ENCODE measurements at regions not wholly inside any gene's neighbourhood (a gene's known extent, or its start where the extent isn't known, plus 50 kb on each side); places are given as distances from the start of the nearest gene placed in this dataset.
"Not testable (repeated sequence)": the region's sequence is repeated elsewhere in the genome, so short reads cannot be mapped to it uniquely, and the experiment has no call there.

DNA sequence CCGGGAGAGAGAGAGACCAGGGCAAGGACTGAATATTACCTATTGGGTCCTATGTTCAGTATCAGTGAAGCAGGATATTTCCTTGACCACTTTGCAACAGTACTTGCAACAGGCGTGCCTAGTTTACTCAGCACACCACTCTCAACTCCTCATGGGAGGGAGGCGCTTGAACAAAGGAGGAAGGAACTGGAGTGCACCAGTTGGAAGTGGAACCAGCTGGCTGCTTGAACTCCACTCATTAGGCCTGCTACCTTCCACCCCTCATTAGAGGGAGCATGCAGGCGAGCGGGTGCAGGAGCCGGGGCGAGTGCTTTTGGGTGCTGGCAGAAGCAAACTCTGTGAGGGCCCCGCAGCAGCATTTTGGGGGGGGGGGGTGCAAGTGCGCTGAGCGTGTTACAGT, 1369.6 kb upstream of the RAG2 start:
- no peak for DNase-seq

DNA sequence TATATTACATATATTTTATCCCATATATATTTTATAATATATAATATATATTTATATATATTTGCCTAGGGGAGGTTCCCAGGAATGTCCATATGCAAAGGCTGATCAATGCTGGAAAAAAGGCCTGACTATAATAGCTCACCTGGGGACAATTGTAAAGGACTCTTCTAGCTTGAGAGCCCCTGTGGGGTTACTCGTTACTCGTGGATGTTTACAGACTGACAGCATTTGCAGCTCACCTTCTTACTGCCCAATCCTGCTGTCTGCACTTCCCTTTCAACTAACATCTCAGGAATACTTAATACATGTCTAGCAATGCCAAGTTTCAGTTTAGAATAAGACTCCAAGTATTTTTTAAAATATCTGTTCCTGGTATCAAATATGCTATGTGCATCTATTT, 1365.4 kb upstream of the RAG2 start:
- DNase-seq: no peak

DNA sequence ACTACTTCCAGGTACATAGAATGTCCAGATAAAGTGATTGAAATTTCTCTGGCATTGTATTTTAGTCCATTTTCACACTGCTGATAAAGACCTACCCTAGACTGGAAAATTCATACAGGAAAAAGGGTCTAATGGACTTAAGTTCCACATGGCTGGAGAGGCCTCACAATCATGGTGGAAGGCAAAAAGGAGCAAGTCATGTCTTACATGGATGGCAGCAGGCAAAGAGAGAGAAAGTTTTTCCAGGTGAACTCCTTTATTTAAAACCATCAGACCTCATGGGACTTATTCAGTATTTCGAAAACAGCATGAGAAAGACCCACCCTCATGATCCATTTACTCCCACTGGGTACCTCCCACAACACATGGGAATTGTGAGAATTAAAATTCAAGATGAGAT, 1359.7 kb upstream of the RAG2 start:
- no peak for DNase-seq

DNA sequence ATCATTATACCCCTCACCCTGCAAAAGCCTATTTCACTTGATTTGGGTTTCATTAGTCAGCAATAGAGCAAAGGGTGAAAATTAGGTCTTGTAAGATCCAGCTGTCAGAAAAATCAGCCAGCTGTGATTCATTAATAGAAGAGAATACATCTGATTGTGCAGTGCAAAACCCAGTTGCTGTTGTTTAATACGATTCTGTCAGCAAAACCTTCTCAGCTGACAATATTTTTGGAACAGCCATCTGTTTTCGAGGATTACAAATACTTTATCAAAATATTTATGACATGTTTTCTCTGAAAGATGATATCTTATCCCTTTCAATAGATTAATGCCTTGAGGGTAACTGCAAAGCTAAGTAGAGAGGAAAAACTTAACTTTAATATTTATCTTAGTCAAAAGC, 1354.0 kb upstream of the RAG2 start:
- DNase-seq: no peak

DNA sequence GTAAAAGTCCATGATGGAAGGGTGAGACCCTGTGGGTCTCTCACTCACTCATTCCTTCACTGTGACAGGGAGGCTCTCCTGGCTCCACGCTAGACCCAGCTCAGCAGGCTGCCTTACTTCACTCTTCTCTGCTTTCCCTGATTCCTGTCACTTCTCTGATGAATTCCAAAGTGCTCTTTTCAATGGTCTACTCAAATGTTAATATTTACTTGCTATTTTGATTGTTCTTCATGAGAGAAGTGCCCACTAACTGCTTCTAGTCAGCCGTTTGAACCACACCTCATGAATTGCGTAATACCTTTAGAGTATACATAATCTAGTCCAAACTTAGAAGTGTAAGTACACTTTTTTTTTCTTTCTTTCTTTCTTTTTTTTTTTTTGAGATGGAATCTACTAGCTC, 1350.2 kb upstream of the RAG2 start:
- DNase-seq: no peak

DNA sequence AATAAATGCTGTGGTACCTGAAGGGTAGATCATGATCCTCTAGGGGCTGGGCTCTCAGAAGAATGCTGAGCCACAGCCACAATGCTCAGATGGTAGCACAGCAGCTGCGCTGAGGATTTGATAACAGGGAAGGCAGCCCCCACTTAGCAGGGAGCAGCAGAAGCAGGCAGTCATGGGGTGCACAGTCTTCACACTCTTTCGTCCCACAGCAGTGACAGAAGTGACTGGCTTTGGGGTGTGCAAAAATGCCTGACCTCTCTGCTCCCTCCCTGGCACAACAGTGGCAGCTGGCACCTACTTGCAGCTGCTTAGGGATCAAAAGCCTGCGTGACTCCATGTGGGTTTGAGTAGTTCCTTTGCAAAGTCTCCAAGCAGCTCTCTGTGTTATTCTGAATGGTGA, 1349.8 kb upstream of the RAG2 start:
- no peak for DNase-seq

DNA sequence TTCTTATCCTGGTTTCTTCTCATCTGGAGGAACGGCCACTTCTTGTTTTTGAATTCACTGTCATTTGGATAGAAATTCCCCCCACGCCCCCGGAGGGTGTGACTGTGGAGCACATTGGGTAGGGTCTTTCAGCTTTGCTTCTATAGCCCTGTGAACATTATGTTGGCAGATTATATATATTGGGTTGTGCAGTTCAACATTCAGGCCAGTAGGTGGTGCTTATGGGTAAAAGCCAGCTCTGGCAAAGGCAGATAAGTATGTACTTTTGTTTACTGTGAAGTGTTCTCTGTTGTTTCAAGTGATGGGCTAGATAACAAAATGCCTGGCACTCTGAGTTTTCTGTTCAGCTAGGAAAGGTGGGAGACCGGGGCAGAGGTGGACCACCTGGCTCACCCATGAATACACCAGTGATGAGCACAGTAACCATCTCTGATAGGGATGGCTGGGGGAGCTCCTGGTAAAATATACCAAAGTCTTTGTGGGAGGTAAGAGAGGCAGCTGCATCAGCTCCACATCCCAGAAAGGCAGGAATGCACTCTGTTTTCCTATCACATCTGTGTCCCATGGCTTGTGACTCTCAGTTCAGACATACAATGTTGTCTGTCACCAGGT, 1348.2 kb upstream of the RAG2 start:
- DNase-seq: no peak

DNA sequence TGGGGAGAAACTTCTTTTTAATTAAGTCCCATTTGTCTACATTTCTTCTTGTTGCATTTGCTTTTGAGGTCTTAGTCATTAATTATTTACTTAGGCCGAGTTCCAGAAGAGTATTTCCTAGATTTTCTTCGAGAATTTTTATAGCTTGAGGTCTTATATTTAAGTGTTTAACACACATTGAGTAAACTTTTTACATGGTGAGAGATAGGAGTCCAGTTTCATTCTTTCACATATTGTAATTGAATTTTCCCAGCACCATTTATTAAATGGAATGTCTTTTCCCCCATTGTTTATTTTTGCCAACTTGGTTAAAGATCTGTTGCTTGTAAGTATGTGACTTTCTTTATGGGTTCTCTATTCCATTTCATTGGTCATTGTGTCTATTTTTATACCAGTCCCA, 1344.0 kb upstream of the RAG2 start:
- no peak for DNase-seq

DNA sequence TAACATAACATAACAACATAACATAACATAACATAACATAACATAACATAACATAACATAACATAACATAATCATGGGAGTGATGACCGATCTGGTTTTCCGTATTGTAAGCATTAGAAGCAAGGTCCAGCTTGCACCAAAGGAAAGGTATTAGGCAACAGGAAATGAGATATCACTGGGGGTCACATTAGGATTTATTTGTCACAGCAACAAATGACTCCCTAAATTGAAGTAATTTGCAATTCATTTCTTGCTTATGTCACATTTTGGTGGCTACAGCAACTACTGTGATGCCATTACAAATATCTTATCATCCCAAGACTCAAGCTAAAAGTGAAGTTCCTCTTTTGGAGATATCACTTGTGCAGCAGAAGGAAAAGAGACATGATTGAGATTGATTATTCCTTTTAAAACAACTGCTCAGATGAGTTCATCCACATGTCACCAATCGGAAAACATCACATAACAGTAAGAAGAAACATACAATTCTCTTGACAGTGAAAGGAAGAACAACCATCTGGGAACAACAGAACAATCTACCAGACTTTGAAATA, 1331.1 kb upstream of the RAG2 start:
- DNase-seq: no peak

DNA sequence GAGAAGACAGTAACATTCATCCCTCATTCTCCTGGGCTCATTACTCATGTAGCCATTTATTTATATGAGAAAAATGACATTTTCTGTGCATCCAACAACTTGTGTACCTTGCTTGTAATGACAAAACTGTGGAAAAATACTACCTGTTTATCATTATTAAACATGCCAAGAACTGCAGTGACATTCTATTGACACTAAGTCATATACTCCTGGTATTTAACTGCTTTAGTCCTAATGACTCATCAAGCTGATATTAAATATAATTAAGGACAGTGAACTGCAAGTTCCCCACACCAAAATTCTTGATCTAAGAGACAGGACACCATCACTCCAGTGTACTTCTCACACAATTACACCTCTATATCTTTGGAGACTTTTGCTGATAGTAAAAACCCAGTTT, 1328.7 kb upstream of the RAG2 start:
- DNase-seq: no peak

DNA sequence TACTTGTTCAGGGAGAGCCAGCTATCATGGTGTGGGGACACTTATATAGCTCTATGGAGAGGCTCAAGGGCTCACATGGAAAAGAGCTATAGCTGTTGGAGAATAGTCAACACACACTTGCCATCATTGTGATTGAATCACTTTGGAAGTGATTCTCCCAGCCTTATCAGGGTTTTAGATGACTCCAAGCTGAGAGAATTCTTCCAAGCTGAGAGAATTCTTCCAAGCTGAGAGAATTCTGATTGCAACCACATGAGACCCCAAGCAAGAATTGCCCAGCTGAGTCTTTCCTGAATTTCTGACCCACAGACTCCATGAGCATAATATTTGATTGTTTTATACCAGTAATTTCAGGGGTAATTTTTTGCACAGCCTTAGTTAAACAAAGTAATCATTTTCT, 1318.3 kb upstream of the RAG2 start:
- no peak for DNase-seq

DNA sequence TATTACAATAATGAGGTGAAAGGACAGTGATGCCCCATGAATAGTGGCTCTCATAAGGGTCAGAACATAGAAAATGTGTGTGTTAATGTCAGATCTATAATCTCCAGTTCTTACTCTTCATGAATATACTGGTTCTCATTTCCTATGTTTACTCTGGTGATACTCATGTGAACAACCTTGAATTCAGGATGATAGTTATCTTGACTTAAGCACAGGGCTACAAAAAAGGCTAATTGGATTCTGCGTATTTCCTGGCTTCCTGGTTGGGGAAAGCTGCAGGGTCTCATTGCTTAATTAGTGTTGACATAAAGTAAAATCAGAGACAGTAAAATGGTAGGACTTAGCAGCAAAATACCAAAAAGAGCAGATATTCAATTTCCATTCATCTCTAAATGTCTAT, 1316.8 kb upstream of the RAG2 start:
- no peak for DNase-seq

DNA sequence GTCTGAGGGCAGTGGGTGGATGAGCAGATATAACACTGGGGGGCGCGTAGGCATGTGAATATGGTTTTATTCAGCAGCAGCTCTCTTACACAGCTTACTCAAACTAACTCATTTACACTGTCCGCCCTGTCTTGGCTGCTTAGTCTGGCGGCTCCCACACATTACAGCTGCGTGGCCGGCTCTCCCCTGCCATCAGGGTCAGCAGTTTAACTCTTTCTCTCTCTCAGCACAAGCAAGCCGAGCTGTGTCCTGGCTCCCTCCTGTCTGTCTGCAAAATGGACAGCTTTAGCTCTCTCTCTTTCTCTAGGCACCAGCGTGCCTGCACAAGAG, 1310.1 kb upstream of the RAG2 start:
- no peak for DNase-seq

DNA sequence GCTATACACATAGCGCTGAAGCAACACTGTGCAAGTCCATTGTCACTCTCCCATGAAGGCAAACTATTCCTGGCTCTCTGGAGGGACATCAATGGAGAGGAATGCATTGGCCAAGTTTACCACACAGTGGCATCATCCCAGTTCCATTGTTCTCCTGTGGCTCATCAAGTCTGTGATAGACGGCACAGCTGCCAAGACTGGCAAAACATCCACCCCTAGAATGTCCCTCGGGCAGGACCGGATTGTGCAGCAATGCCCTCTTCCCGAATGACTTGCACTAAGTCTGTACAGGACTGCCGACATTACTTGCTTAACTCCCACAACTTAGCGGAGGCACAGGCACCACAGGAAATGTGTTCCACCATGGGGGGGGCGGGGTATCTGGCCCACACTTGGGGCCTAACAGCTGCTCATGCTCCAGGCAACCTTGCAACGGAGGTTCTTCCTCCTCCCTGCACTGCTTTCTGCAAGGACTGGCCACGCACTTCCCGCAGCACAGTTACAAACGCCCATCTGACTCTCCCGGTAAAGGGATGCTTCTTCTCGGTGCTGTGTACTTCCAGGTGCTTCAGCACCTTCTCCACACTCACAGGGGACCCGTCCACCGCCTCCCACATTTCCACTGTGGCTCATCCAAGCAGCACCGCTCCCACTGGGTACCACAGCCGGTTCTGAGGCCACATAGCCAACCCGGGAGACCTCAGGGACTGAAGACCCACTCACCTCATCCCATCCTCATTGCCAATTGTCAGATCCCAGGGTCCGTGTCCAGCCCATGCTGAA, 1309.6 kb upstream of the RAG2 start:
- no peak for DNase-seq

DNA sequence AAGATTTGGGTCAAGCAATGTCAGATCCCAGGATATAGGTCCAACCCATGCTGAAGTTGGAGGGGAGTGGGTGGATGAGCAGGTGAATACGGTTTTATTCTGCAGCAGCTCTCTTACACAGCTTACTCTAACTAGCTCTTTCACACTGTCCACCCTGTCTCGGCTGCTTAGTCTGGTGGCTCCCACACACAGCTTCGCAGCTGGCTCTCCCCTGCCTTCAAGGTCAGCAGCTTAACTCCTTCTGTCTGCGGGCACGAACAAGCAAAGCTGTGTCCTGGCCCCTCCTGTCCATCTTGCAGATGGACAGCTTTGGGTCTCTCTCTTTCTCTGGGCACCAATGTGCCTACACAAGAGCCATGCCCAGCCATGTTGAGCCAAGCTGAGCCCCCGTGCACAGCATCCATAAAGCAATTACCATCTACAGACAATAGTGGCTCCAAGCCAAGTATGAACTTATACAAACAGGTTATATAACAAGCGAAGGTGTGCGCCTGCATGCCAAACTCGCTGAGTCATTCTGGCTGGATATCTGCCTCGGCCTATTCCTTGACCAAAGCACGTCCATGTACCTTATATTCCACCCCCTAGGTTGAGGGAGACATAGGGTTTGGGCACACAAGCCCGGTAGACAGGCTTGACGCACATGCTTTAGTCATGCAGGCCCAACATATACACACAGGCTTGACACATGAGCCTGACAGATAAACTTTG, 1307.8 kb upstream of the RAG2 start:
- DNase-seq: no peak

DNA sequence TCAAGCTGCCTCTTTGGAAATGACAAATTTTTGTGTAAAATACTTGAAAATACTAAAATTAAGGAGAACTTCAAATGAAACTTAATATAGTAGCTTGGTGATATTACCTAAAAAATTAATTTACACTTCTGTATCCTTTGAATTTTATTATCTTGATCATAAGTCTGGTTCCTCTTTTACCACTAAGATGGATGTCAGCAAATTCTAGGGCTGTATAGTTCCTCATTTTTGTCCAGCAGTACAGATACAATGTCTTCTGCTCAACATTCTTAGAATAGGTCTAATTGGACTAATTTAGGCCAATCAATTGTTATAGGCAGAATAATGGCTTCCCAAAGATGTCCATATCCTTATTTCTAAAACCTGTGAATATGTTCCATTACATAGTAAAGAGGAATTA, 1298.0 kb upstream of the RAG2 start:
- DNase-seq: no peak

DNA sequence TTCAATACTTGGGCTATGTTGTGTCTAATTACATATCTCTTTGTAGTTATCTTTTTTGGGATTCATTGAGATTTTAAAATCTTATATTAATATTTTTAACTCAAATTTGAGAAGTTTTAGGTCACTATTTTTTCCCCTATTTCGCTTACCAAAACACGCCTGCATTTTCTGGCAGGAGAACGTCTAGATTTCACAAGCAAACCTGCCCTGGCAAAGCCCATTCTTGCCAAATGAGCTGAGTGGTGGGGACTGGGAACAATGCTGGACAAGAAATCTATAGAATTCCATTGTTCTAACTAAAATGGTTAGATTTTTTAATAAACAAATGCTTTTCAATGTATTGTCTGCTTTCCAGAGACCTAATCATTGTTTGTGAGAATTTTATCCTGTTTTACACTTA, 1283.7 kb upstream of the RAG2 start:
- no peak for DNase-seq

DNA sequence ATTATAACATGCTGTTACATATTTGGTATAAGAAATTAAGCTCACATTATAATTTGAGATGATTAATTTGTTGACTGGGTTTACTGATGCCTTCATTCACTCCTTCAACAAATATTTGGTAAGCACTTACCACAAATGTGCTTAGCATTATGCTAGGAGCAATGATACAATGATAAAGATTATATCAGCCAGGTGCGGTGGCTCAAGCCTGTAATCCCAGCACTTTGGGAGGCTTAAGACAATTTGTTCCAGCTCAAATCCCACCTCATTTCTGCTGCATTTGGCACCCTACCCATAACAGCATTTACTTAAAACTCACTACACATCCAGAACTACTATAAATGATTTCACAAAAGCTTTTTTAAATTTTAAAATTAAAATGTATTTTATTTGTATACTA, 1263.6 kb upstream of the RAG2 start:
- DNase-seq: no peak

DNA sequence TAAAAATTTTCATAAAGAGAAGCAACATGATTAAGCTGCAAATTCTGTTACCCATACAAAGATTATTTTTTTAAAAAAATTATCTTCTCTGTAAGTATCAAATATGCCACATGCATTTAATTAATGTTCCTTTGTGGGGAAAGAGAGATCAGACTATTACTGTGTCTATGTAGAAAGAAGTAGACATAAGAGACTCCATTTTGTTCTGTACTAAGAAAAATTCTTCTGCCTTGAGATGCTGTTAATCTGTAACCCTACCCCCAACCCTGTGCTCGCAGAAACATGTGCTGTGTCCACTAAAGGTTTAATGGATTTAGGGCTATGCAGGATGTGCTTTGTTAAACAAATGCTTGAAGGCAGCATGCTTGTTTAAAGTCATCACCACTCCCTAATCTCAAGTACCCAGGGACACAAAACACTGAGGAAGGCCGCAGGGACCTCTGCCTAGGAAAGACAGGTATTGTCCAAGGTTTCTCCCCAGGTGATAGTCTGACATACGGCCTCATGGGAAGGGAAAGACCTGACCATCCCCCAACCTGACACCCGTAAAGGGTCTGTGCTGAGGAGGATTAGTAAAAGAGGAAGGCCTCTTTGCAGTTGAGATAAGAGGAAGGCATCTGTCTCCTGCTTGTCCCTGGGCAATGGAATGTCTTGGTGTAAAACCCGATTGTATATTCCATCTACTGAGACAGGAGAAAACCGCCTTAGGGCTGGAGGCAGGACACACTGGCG, 1260.9 kb upstream of the RAG2 start:
- not testable (repeated sequence) for DNase-seq

DNA sequence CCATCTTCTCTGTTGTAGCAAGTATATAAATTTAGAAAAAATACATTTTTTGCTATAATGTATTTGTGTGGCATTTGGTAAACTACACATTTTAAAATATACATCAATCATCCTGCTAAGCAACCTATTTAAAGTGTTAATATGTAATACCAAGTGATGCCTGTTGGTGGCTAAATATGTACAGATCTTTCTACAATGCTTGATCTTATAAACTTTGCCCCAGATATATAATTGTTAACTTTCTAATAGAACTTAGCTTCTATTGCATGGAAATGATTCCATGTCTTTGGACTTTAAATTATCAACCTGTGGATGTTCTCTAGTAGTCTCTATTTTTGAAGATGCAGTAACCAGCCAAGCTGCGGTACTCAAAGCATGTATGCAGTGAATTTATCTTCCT, 1260.4 kb upstream of the RAG2 start:
- DNase-seq: no peak

DNA sequence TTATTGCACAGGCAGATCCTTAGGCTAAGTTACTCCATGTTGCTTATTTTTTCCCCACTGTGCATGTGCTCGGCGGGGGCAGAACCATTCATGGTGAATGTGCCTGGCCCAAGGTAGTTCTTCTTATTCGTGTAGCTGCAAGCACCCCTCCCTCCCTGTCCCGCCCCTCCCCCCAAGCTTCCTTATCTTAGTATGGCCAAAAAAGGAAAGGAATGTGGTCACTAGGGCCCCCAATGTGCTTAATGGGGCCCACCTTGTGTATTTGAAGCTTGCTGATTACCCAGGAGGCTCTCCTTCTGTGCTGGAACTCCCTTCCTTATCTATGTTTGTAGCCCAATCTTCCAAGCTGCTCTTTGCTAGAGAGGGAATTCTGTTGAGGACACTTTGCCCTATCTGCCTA, 1259.7 kb upstream of the RAG2 start:
- DNase-seq: no peak

DNA sequence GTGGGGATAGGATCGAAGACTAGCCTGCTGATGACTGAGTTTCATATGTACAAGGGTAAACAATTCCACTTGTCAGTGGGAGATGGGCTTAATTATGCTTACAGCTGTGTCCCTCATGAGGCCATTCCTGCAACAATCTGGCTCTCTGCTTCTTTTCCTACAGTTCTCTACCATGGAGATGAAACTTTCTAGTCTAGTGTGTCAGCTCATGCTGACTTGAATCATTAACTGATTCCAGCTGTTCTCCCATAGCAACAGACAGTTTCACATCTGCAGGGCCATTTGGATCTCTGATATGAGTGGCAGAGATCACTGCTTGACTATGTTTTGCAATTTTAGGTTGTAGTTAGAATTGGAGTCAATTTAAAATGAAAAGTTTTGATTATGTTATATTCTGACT, 1251.7 kb upstream of the RAG2 start:
- no peak for DNase-seq

DNA sequence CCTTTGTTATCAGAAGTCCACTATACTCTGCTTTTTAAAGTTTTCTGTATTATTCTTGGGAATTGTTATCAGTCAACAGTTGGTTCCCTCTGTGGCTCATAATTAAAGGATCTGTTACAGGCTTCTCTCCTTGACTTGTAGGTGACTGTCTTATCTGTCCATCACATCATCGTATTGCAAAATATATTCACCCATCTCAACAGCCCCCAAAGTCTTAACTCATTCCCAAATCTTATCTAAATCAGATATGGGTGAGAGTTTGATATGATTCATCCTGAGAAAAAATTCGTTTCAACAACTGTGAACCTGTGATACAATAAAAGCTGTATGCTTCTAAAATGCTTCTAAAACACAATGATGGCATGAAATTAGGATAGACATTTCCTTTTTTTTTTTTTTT, 1245.6 kb upstream of the RAG2 start:
- DNase-seq: no peak

DNA sequence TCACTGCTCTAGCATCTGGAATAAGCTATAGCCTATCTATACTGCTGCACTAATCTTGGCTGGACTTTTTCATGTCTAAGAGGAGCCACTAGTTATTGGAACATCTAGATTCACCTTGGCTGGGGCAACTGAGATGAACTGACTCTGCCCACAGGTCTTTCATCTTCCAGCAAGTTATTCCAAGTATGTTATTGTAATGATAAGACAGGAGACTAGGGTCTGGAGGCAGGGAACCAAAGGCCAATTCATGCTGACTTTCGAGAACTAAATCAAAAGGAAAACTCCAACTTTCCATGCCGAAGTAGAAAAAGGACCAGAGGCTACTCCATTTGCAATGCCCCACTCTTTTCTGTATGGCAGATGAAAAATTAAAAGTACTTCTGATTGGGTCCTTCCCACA, 1243.0 kb upstream of the RAG2 start:
- no peak for DNase-seq

Data from amniotic stem cell (primary cell).